HL-60 (cell line): ENCODE measurements at regions not wholly inside any gene's neighbourhood (a gene's known extent, or its start where the extent isn't known, plus 50 kb on each side); places are given as distances from the start of the nearest gene placed in this dataset.

Source experiments
- CTCF ChIP-seq: IDR thresholded peaks from one replicate; pipeline ENCODE4 v1.5.1; 2011; ENCODE audit warnings: low read length, control low read depth, inconsistent platforms; ENCODE audit not compliant: insufficient read depth
- POLR2AphosphoS5 ChIP-seq: IDR thresholded peaks from 2 replicates; pipeline ENCODE4 v1.6.1; 2012; ENCODE audit warnings: low read depth

- no peak for TF ChIP-seq CTCF
- no peak for TF ChIP-seq POLR2AphosphoS5
Measured at GRCh38 chr16:79991969-79992368, 391.4 kb upstream of the MAF start.
